ENCODE measurements at regions not wholly inside any gene's neighbourhood (a gene's known extent, or its start where the extent isn't known, plus 50 kb on each side); places are given as distances from the start of the nearest gene placed in this dataset.
"Not testable (repeated sequence)": the region's sequence is repeated elsewhere in the genome, so short reads cannot be mapped to it uniquely, and the experiment has no call there.

GRCh38 chr20:23141450-23142161 is 55.5 kb upstream of the CD93 start:
- DNase-seq = no peak

- no peak for DNase-seq
Observed at GRCh38 chr20:23140991-23141390, 54.9 kb upstream of the CD93 start.

- not testable (repeated sequence) for DNase-seq
Observed at GRCh38 chr20:23139984-23140383, 53.9 kb upstream of the CD93 start.

GRCh38 chr20:23139524-23139923 is 53.4 kb upstream of the CD93 start:
- no peak for DNase-seq

- DNase-seq = no peak
Observed at GRCh38 chr20:23138682-23139081, 52.6 kb upstream of the CD93 start.

- no peak for DNase-seq
Observed at GRCh38 chr20:23138226-23138625, 52.1 kb upstream of the CD93 start.

- DNase-seq = no peak
Observed at GRCh38 chr20:23136893-23137745, 51.0 kb upstream of the CD93 start.

- DNase-seq = peak in 2 of 58 donors; percentile 13 to 19
Observed at GRCh38 chr20:23135449-23136420, 49.6 kb upstream of the CD93 start.

Measured in anterior cingulate cortex (tissue), 58 donors.